Thymus (tissue), 11 donors: ENCODE measurements at regions not wholly inside any gene's neighbourhood (a gene's known extent, or its start where the extent isn't known, plus 50 kb on each side); places are given as distances from the start of the nearest gene placed in this dataset.
"Not testable (repeated sequence)": the region's sequence is repeated elsewhere in the genome, so short reads cannot be mapped to it uniquely, and the experiment has no call there.

Experiments
- DNase-seq, 9 donors: peaks; one replicate each; pipeline ENCODE4 v3.0.0-alpha.2; 2013; ENCODE audit warnings: low spot score in 9 of 9, low read depth in 6 of 9, missing footprints in 1 of 9
- H3K27ac ChIP-seq, 2 donors: one replicate each; pipeline ENCODE4 v1.5.1; 2013; ENCODE audit warnings: control low read depth in 1 of 2, low read depth in 1 of 2, low read length in 1 of 2, mild to moderate bottlenecking in 1 of 2, moderate library complexity in 1 of 2
- H3K27me3 ChIP-seq, 2 donors: one replicate each; pipeline ENCODE4 v1.5.1; 2013; ENCODE audit warnings: low read length in 1 of 2; ENCODE audit not compliant: control insufficient read depth in 2 of 2, insufficient read depth in 1 of 2
- H3K36me3 ChIP-seq, 2 donors: one replicate each; pipeline ENCODE4 v1.5.1; 2013; ENCODE audit warnings: low read length in 1 of 2, mild to moderate bottlenecking in 1 of 2, moderate library complexity in 1 of 2; ENCODE audit not compliant: control insufficient read depth in 2 of 2, insufficient read depth in 2 of 2
- H3K4me1 ChIP-seq, 2 donors: one replicate each; pipeline ENCODE4 v1.5.1; 2013; ENCODE audit warnings: low read length in 2 of 2; ENCODE audit not compliant: control insufficient read depth in 2 of 2, insufficient read depth in 2 of 2
- H3K4me3 ChIP-seq, 2 donors: one replicate each; pipeline ENCODE4 v1.5.1; 2013; ENCODE audit warnings: low read length in 2 of 2, control low read depth in 1 of 2, mild to moderate bottlenecking in 1 of 2
- H3K9me3 ChIP-seq, 2 donors: one replicate each; pipeline ENCODE4 v1.5.1; 2013; ENCODE audit warnings: low read length in 1 of 2, mild to moderate bottlenecking in 1 of 2; ENCODE audit not compliant: control insufficient read depth in 2 of 2, insufficient read depth in 1 of 2
- WGBS: extraction: QIAGEN DNeasy Blood & Tissue Kit; methylation state at CpG from one replicate; pipeline ENCODE4 v1.1.7; 2013; 5-methylcytosine and 5-hydroxymethylcytosine counted together
- donor health status: healthy.

DNA sequence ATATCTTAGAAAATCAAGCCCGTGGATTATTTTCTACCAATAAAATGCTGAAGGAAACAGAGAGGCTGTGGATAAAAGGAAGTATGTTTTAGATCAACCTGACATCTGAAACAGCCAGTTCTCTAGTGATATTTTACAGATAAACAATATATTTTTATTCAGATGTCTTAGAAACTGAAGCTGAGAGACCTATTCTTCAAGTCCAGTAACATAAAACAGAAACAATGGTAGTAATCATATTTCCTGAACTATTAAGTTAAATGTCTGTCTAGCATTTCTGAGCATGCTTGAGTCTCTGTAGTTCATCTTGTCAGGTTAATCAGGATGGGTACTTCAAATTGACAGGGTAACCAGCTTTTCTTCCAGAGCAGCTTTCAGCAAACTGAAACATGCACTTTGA is 449.6 kb upstream of the TOM1L1 start:
- Histone ChIP-seq H3K27ac (no peak overlapping the region), H3K9me3 (no peaks in the 10 kb centered on the region), H3K4me3 (no peak overlapping the region), H3K27me3 (no peaks in the 10 kb centered on the region), H3K4me1 (no peaks in the 10 kb centered on the region), H3K36me3 (no peaks in the 10 kb centered on the region)
- WGBS = 83% methylated on average over 1 of the region's 1 CpG
- DNase-seq = no peak

GRCh38 chr17:54452666-54453348 is 447.8 kb upstream of the TOM1L1 start:
- H3K4me3 ChIP-seq = no peak overlapping the region
- H3K36me3 ChIP-seq = no peaks in the 10 kb centered on the region
- no peak overlapping the region for H3K27ac ChIP-seq
- WGBS = 94% methylated on average over 6 of the region's 6 CpGs
- no peaks in the 10 kb centered on the region for H3K9me3 ChIP-seq
- no peak for DNase-seq
- no peaks in the 10 kb centered on the region for H3K27me3 ChIP-seq
- no peaks in the 10 kb centered on the region for H3K4me1 ChIP-seq

DNA sequence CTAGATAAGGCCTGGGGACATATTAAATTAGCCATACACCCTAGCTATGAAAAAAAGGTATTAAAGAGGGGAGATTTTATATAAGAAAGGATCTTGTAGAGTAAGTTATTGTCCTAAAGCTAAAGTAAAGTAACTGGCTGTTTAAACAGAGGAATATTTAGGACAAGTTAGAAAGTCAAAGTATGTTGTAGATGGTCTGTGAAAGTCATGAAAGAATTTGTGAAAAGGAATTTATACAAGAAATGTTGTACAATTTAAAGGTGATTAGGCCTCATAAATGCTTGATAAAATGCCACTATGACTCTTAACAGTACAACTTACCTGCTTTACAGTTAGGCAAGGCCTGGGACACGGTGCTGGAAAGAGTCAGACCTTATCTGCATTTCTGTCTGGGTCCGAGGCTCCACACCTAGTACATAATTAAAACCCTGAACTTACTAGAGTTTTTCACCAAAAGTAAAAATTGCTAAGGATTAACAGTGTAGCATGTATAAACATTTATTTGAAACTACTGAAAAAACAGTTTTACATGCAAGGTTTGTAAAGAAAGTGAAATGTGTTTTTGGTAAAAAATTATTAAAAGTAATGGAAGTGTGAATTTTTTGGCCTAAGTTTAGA is 445.3 kb upstream of the TOM1L1 start:
- Histone ChIP-seq H3K27ac (no peak overlapping the region), H3K4me1 (no peaks in the 10 kb centered on the region), H3K27me3 (no peaks in the 10 kb centered on the region), H3K9me3 (no peaks in the 10 kb centered on the region), H3K36me3 (no peaks in the 10 kb centered on the region), H3K4me3 (no peak overlapping the region)
- 81% methylated on average over 2 of the region's 2 CpGs for WGBS
- DNase-seq = no peak

DNA sequence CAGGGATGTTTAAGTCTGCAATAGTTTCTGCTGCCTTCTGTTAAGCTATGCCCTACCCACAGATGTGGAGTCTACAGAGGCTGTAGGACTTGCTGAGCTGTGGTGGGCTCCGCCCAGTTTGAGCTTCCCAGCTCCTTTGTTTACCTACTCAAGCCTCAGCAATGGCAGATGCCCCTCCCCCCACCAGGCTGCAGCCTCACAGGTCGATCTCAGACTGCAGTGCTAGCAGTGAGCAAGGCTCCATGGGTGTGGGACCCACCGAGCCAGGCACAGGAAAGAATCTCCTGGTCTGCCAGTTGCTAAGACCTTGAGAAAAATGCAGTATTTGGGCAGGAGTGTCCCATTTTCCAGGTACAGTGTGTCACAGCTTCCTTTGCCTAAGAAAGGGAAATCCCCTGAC is 435.2 kb upstream of the TOM1L1 start:
- DNase-seq, H3K36me3 ChIP-seq, H3K27me3 ChIP-seq, H3K4me1 ChIP-seq, H3K27ac ChIP-seq, H3K4me3 ChIP-seq: not testable (repeated sequence)
- WGBS = 77% methylated on average over 3 of the region's 3 CpGs
- peaks cover 0 to 10% of the 10 kb centered on the region in 2 donors for H3K9me3 ChIP-seq

GRCh38 chr17:54466875-54467274 is 433.8 kb upstream of the TOM1L1 start:
- Histone ChIP-seq H3K4me1 (no peaks in the 10 kb centered on the region), H3K4me3 (no peak overlapping the region), H3K36me3 (no peaks in the 10 kb centered on the region), H3K9me3 (peaks cover 0 to 10% of the 10 kb centered on the region in 2 donors), H3K27me3 (no peaks in the 10 kb centered on the region), H3K27ac (no peak overlapping the region)
- 87% methylated on average over 1 of the region's 1 CpG for WGBS
- DNase-seq = no peak

- Histone ChIP-seq H3K36me3 (no peaks in the 10 kb centered on the region), H3K4me1 (no peaks in the 10 kb centered on the region), H3K27me3 (no peaks in the 10 kb centered on the region), H3K9me3 (no peaks in the 10 kb centered on the region), H3K4me3 (no peak overlapping the region), H3K27ac (no peak overlapping the region)
- 90% methylated on average over 6 of the region's 6 CpGs for WGBS
- DNase-seq = no peak
These were observed 417.8 kb upstream of the TOM1L1 start for GRCh38 chr17:54482843-54483242.

DNA sequence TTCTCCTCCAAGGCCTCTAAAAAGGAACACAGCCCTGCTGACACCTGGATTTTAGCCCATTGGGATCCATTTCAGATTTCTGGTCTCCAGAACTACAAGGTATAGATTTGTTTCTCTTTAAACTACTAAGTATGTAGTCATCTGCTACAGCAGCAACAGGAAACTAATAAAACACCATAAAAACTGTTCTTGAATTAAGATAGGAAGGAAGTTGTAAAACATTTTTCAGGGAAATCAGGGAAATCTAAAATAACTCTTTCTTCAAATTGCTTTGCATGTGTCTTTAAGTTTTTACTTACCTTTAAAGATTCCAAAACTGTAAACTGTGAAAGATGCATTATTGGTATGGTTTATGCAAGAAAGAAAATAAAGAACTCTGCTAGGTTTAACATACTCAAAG is 407.0 kb upstream of the TOM1L1 start:
- Histone ChIP-seq H3K9me3 (no peaks in the 10 kb centered on the region), H3K4me3 (no peak overlapping the region), H3K27ac (no peak overlapping the region), H3K4me1 (no peaks in the 10 kb centered on the region), H3K27me3 (no peaks in the 10 kb centered on the region), H3K36me3 (no peaks in the 10 kb centered on the region)
- no peak for DNase-seq

DNA sequence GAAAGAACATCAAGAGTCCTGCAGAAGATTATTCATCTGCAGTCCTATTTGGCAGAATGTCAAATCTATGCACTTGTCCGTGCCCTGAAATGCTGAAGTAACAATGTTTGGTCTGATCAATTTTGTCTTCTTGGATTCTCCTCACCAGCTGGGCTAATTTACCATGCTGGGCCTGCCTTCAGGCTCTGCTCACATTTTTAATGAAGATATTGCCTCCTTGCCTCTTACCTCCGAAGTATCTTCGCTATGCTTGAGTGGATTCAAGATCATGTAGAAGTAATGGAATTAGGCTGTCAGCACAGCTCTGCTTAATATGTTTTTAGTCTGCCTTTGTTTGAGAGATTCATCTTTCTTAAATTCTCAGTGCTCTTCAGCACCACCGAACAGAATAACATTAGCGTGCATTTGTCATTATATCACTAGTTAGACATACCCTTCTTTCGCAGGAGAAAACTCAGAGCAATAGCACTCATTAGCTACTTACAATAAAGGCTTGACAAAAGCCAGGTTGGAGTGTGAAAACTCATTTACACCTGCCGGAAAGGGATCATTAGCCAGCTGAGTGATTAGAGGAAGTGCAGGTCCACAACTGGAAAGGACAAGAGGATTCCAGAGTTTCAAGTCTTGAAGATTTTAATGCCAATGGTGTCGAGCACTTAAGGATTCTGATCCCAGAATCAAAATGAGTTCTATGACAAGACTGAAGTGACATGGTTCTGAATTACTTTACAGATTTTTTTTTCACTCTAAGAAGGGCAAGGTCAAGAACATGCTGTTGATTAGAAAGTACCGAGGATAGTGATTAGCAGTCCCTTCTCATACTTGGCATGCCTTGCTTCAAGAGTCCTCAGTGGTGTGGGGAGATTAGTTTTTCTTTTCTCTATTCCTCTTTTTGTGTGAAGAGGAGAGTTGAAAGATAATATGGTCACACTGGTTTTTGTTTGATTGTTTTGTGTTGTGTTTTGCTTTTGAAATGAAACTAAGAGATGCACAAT is 405.6 kb upstream of the TOM1L1 start:
- Histone ChIP-seq H3K27ac (no peak overlapping the region), H3K27me3 (no peaks in the 10 kb centered on the region), H3K9me3 (no peaks in the 10 kb centered on the region), H3K4me3 (no peak overlapping the region), H3K36me3 (no peaks in the 10 kb centered on the region), H3K4me1 (no peaks in the 10 kb centered on the region)
- 90% methylated on average over 9 of the region's 9 CpGs for WGBS
- DNase-seq = no peak

- no peaks in the 10 kb centered on the region for H3K4me1 ChIP-seq
- no peaks in the 10 kb centered on the region for H3K9me3 ChIP-seq
- H3K36me3 ChIP-seq = no peaks in the 10 kb centered on the region
- no peaks in the 10 kb centered on the region for H3K27me3 ChIP-seq
- no peak for DNase-seq
- no peak overlapping the region for H3K27ac ChIP-seq
- no peak overlapping the region for H3K4me3 ChIP-seq
These were observed 395.2 kb upstream of the TOM1L1 start for GRCh38 chr17:54505404-54505803.
